Adrenal gland (tissue), 5 donors: ENCODE measurements at regions not wholly inside any gene's neighbourhood (a gene's known extent, or its start where the extent isn't known, plus 50 kb on each side); places are given as distances from the start of the nearest gene placed in this dataset.

Source experiments
- POLR2A ChIP-seq, 2 donors: fragments of 450-650 bp; IDR thresholded peaks; one replicate each; pipeline ENCODE4 v1.6.1; 2017; ENCODE audit warnings: antibody characterized with exemption in 2 of 2, mild to moderate bottlenecking in 2 of 2, moderate library complexity in 1 of 2
- TF ChIP-seq, protein P1 (sequence below), 6 experiments: fragments of 450-650 bp in 4 of 6; fragments of 200-600 bp in 2 of 6; sonication (generic) in 1 of 6; IDR thresholded peaks; 1 replicate in 5 of 6; 2 replicates in 1 of 6; pipeline versions ENCODE4 v1.5.1 to v1.8.0; 2016 to 2021; ENCODE audit warnings: antibody characterized with exemption in 6 of 6, mild to moderate bottlenecking in 2 of 6, moderate library complexity in 1 of 6
- donor health status: DM: no; HTN: no; CAD: no.

- no peak for TF ChIP-seq POLR2A (IDR thresholded peaks at IDR 0.05)
- TF ChIP-seq, protein P1, sequence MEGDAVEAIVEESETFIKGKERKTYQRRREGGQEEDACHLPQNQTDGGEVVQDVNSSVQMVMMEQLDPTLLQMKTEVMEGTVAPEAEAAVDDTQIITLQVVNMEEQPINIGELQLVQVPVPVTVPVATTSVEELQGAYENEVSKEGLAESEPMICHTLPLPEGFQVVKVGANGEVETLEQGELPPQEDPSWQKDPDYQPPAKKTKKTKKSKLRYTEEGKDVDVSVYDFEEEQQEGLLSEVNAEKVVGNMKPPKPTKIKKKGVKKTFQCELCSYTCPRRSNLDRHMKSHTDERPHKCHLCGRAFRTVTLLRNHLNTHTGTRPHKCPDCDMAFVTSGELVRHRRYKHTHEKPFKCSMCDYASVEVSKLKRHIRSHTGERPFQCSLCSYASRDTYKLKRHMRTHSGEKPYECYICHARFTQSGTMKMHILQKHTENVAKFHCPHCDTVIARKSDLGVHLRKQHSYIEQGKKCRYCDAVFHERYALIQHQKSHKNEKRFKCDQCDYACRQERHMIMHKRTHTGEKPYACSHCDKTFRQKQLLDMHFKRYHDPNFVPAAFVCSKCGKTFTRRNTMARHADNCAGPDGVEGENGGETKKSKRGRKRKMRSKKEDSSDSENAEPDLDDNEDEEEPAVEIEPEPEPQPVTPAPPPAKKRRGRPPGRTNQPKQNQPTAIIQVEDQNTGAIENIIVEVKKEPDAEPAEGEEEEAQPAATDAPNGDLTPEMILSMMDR (IDR thresholded peaks at IDR 0.05) = peak in 4 of 6 experiments; percentile 15 to 34 (median 30)
These were observed 69.0 kb upstream of the FAM169A start for GRCh38 chr5:74934949-74935751.
